Astrocyte (in vitro differentiated cells and primary cell): ENCODE measurements at regions not wholly inside any gene's neighbourhood (a gene's known extent, or its start where the extent isn't known, plus 50 kb on each side); places are given as distances from the start of the nearest gene placed in this dataset.

ENCODE experiments used
- DNase-seq: peaks from one replicate; pipeline ENCODE4 v3.0.0-alpha.2; 2010; ENCODE audit warnings: low read depth
- FAIRE-seq: peaks from 2 replicates; lab custom pipeline; 2011; peaks lifted over from hg19 to GRCh38; lab: Jason Lieb, UNC
- H2AFZ ChIP-seq: 2 replicates; pipeline ENCODE4 v1.6.0; 2012; ENCODE audit warnings: low read depth, low read length, inconsistent platforms
- H3K27ac ChIP-seq: 2 replicates; pipeline ENCODE4 v1.5.1; 2011; ENCODE audit warnings: low read depth, low read length, inconsistent platforms
- H3K27me3 ChIP-seq: 2 replicates; pipeline ENCODE4 v1.6.0; 2011; ENCODE audit warnings: low read length, inconsistent platforms; ENCODE audit not compliant: insufficient read depth
- H3K36me3 ChIP-seq: 2 replicates; pipeline ENCODE4 v1.5.1; 2011; ENCODE audit warnings: low read length, inconsistent platforms; ENCODE audit not compliant: insufficient read depth
- H3K4me1 ChIP-seq: 2 replicates; pipeline ENCODE4 v1.5.1; 2011; ENCODE audit warnings: low read length, inconsistent platforms; ENCODE audit not compliant: insufficient read depth
- H3K4me2 ChIP-seq: 2 replicates; pipeline ENCODE4 v1.6.0; 2012; ENCODE audit warnings: low read length, inconsistent platforms
- H3K4me3 ChIP-seq: 2 replicates; pipeline ENCODE4 v1.5.1; 2011; ENCODE audit warnings: low read depth, mild to moderate bottlenecking, low read length, inconsistent platforms; ENCODE audit not compliant: insufficient read depth
- H3K79me2 ChIP-seq: 2 replicates; pipeline ENCODE4 v1.6.0; 2012; ENCODE audit warnings: mild to moderate bottlenecking, low read length, inconsistent platforms; ENCODE audit not compliant: insufficient read depth
- H3K9ac ChIP-seq: 2 replicates; pipeline ENCODE4 v1.6.0; 2012; ENCODE audit warnings: mild to moderate bottlenecking, low read length, inconsistent platforms
- H3K9me3 ChIP-seq: 2 replicates; pipeline ENCODE4 v1.5.1; 2012; ENCODE audit warnings: low read depth, mild to moderate bottlenecking, low read length, inconsistent platforms; ENCODE audit not compliant: insufficient read depth
- H4K20me1 ChIP-seq: 2 replicates; pipeline ENCODE4 v1.6.0; 2012; ENCODE audit warnings: low read length, inconsistent platforms; ENCODE audit not compliant: insufficient read depth
- H3K27ac Mint-ChIP-seq: one replicate; pipeline ENCODE4 v1.8.0; 2021; ENCODE audit warnings: mild to moderate bottlenecking, mixed read lengths; ENCODE audit not compliant: unreplicated experiment
- H3K27me3 Mint-ChIP-seq: one replicate; pipeline ENCODE4 v1.8.0; 2021; ENCODE audit warnings: low read depth, mixed read lengths; ENCODE audit not compliant: unreplicated experiment
- H3K36me3 Mint-ChIP-seq: one replicate; pipeline ENCODE4 v1.8.0; 2021; ENCODE audit warnings: low read depth, mixed read lengths; ENCODE audit not compliant: unreplicated experiment
- H3K4me1 Mint-ChIP-seq: one replicate; pipeline ENCODE4 v1.8.0; 2021; ENCODE audit warnings: low read depth, mixed read lengths; ENCODE audit not compliant: unreplicated experiment
- H3K4me3 Mint-ChIP-seq: one replicate; pipeline ENCODE4 v1.8.0; 2021; ENCODE audit warnings: mild to moderate bottlenecking, moderate library complexity, mixed read lengths; ENCODE audit not compliant: unreplicated experiment
- H3K9me3 Mint-ChIP-seq: one replicate; pipeline ENCODE4 v1.8.0; 2021; ENCODE audit warnings: mild to moderate bottlenecking, mixed read lengths; ENCODE audit not compliant: unreplicated experiment
- EZH2 ChIP-seq: IDR thresholded peaks from 2 replicates; pipeline ENCODE4 v1.6.1; 2012; ENCODE audit warnings: mild to moderate bottlenecking, low read length, inconsistent platforms; ENCODE audit not compliant: insufficient read depth
- TF ChIP-seq, protein P1 (sequence below): IDR thresholded peaks from 2 replicates; pipeline ENCODE4 v1.5.1; 2011; ENCODE audit warnings: low read depth, mild to moderate bottlenecking, inconsistent platforms, low read length, moderate library complexity; ENCODE audit not compliant: insufficient read depth

DNA sequence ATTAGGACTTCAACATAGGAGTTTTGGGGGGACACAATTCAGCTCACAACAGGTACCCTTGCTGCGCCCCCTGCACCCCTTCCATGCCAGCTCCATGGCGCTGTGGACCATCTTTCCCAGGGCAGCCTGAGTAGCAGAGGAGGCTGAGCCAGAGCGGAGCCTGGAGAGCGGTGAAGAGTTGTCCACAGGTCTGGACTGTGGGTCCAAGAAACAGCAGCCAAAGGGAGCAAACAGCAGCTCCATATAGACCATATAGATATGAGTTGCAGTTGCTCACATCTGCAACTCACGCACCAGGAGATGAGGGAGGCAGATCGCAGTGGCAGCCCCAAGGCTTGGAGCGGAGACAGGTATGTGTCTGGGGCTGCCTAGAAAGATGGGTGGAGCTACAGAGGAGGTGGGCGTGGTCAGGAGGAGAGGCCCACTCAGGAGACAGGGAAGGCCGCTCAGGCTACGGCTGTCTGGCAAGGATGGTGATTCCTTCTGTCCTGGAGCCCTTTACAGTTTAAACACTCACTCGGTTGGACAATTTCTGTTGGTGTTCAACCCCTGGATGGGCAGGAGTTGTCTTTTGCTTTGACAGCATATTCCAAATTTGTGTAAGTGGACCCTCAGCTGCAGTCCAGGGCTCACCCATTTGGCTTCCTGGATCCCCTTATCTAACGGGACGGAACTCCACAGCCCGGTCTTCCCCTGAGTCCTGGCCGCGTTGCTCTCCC is 155.1 kb downstream of the LPIN1 start:
- H3K4me3 ChIP-seq = no peak overlapping the region
- H2AFZ ChIP-seq = no peak overlapping the region
- Mint-ChIP-seq H3K9me3 (peaks cover 2% of the 10 kb centered on the region), H3K27me3 (peaks cover 14% of the 10 kb centered on the region), H3K4me1 (peaks cover 3% of the 10 kb centered on the region), H3K36me3 (no peaks in the 10 kb centered on the region), H3K4me3 (no peak overlapping the region), H3K27ac (no peak overlapping the region)
- H3K9me3 ChIP-seq = no peaks in the 10 kb centered on the region
- H3K27me3 ChIP-seq = no peaks in the 10 kb centered on the region
- TF ChIP-seq, protein P1, sequence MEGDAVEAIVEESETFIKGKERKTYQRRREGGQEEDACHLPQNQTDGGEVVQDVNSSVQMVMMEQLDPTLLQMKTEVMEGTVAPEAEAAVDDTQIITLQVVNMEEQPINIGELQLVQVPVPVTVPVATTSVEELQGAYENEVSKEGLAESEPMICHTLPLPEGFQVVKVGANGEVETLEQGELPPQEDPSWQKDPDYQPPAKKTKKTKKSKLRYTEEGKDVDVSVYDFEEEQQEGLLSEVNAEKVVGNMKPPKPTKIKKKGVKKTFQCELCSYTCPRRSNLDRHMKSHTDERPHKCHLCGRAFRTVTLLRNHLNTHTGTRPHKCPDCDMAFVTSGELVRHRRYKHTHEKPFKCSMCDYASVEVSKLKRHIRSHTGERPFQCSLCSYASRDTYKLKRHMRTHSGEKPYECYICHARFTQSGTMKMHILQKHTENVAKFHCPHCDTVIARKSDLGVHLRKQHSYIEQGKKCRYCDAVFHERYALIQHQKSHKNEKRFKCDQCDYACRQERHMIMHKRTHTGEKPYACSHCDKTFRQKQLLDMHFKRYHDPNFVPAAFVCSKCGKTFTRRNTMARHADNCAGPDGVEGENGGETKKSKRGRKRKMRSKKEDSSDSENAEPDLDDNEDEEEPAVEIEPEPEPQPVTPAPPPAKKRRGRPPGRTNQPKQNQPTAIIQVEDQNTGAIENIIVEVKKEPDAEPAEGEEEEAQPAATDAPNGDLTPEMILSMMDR = no peak
- no peak for TF ChIP-seq EZH2
- H3K9ac ChIP-seq = no peak overlapping the region
- FAIRE-seq (no peak), DNase-seq (no peak)
- H4K20me1 ChIP-seq = no peaks in the 10 kb centered on the region
- H3K36me3 ChIP-seq = no peaks in the 10 kb centered on the region
- no peak overlapping the region for H3K27ac ChIP-seq
- H3K79me2 ChIP-seq = no peaks in the 10 kb centered on the region
- no peak overlapping the region for H3K4me2 ChIP-seq
- H3K4me1 ChIP-seq = peaks cover 7% of the 10 kb centered on the region

DNA sequence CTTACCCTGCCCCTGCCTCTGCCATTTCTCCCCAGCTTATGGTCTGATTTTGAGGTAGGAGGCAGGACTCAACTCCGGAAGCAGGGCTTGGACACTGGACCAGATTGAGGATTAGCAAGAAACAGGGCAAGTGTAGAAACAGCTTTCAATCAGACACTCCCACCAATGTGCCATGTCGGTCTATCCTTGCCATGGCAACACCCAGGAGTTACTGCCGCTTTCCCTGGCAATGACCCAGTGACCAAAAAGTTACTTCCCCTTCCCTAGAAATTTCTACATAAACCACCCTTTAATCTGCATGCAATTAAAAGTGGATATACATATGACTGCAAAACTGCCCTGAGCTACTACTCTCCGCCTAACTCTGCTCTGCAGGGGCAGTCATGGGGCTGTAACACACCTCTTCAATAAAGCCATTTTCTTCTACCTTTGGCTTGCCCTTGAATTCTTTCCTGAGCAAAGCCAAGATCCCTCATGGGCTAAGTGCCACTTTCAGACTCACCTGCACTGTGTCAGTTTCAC is 156.7 kb downstream of the LPIN1 start:
- Histone ChIP-seq H3K9ac (no peak overlapping the region), H4K20me1 (no peaks in the 10 kb centered on the region), H3K79me2 (no peaks in the 10 kb centered on the region), H3K27me3 (no peaks in the 10 kb centered on the region), H2AFZ (no peak overlapping the region), H3K36me3 (no peaks in the 10 kb centered on the region), H3K27ac (no peak overlapping the region), H3K4me1 (peaks cover 7% of the 10 kb centered on the region), H3K9me3 (no peaks in the 10 kb centered on the region), H3K4me3 (no peak overlapping the region), H3K4me2 (no peak overlapping the region)
- Mint-ChIP-seq H3K4me1 (peaks cover 3% of the 10 kb centered on the region), H3K27me3 (peaks cover 14% of the 10 kb centered on the region), H3K4me3 (no peak overlapping the region), H3K9me3 (peaks cover 2% of the 10 kb centered on the region), H3K36me3 (no peaks in the 10 kb centered on the region), H3K27ac (no peak overlapping the region)
- FAIRE-seq (no peak), DNase-seq (no peak)
- no peak for TF ChIP-seq EZH2
- TF ChIP-seq, protein P1 = no peak

- FAIRE-seq = no peak
Measured at GRCh38 chr2:11904029-11904428, 157.6 kb downstream of the LPIN1 start.

More at GRCh38 chr2:11904029-11904428, 157.6 kb downstream of the LPIN1 start:
- no peak overlapping the region for H3K4me2 ChIP-seq
- TF ChIP-seq EZH2 = no peak
- TF ChIP-seq, protein P1 = no peak
- no peaks in the 10 kb centered on the region for H3K9me3 Mint-ChIP-seq
- H3K4me1 ChIP-seq = peaks cover 7% of the 10 kb centered on the region
- H3K4me3 ChIP-seq = no peak overlapping the region
- H3K9me3 ChIP-seq = no peaks in the 10 kb centered on the region
- H3K36me3 Mint-ChIP-seq = no peaks in the 10 kb centered on the region
- H3K9ac ChIP-seq = no peak overlapping the region
- H3K79me2 ChIP-seq = no peaks in the 10 kb centered on the region
- no peaks in the 10 kb centered on the region for H3K36me3 ChIP-seq
- H3K4me1 Mint-ChIP-seq = peaks cover 3% of the 10 kb centered on the region
- H3K27me3 Mint-ChIP-seq = peaks cover 14% of the 10 kb centered on the region
- no peak overlapping the region for H3K27ac Mint-ChIP-seq
- no peaks in the 10 kb centered on the region for H3K27me3 ChIP-seq
- H3K27ac ChIP-seq = no peak overlapping the region
- no peak for DNase-seq
- no peaks in the 10 kb centered on the region for H4K20me1 ChIP-seq
- H3K4me3 Mint-ChIP-seq = no peak overlapping the region
- H2AFZ ChIP-seq = no peak overlapping the region
